Stimulated activated naive CD8-positive, alpha-beta T cell treated with anti-CD3 and anti-CD28 coated beads, Interleukin-15, Interleukin-2, amounts not matched to agents 100 ng/mL and 50 ng/mL, for 24 hours (primary cell): ENCODE measurements at regions not wholly inside any gene's neighbourhood (a gene's known extent, or its start where the extent isn't known, plus 50 kb on each side); places are given as distances from the start of the nearest gene placed in this dataset.
"Not testable (repeated sequence)": the region's sequence is repeated elsewhere in the genome, so short reads cannot be mapped to it uniquely, and the experiment has no call there.

Source experiments
- H3K27ac Mint-ChIP-seq: one replicate; pipeline ENCODE4 v1.8.0; 2021; ENCODE audit warnings: mild to moderate bottlenecking, mixed read lengths
- H3K27me3 Mint-ChIP-seq: one replicate; pipeline ENCODE4 v1.8.0; 2021; ENCODE audit warnings: mixed read lengths
- H3K36me3 Mint-ChIP-seq: one replicate; pipeline ENCODE4 v1.8.0; 2021; ENCODE audit warnings: low read depth, mixed read lengths
- H3K4me1 Mint-ChIP-seq: one replicate; pipeline ENCODE4 v1.8.0; 2021; ENCODE audit warnings: low read depth, mixed read lengths
- H3K4me3 Mint-ChIP-seq: one replicate; pipeline ENCODE4 v1.8.0; 2021; ENCODE audit warnings: mild to moderate bottlenecking, mixed read lengths
- H3K9me3 Mint-ChIP-seq: one replicate; pipeline ENCODE4 v1.8.0; 2021; ENCODE audit warnings: mixed read lengths

DNA sequence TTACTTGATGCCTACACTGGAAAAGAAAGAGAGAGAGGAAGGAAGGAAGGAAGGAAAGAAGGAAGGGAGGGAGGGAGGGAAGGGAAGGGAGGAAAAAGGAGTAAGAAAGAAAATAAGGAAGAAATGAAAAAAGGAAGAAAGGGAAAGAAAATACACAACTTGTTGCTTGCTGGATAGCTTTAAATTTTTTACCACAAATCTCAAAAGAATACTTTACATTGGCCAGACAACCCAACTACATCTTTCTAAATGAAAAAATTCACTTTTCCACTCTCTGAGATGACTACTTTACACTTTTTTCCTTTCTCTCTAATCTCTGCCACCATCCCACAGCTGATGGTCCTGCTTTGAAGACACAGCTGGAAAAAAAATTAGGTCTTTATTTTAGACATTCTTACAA, 228.9 kb upstream of the FAM78B start:
- Mint-ChIP-seq H3K27ac (no peak overlapping the region), H3K36me3 (no peaks in the 10 kb centered on the region), H3K9me3 (no peaks in the 10 kb centered on the region), H3K4me1 (no peaks in the 10 kb centered on the region), H3K27me3 (peaks cover 5% of the 10 kb centered on the region), H3K4me3 (no peak overlapping the region)

DNA sequence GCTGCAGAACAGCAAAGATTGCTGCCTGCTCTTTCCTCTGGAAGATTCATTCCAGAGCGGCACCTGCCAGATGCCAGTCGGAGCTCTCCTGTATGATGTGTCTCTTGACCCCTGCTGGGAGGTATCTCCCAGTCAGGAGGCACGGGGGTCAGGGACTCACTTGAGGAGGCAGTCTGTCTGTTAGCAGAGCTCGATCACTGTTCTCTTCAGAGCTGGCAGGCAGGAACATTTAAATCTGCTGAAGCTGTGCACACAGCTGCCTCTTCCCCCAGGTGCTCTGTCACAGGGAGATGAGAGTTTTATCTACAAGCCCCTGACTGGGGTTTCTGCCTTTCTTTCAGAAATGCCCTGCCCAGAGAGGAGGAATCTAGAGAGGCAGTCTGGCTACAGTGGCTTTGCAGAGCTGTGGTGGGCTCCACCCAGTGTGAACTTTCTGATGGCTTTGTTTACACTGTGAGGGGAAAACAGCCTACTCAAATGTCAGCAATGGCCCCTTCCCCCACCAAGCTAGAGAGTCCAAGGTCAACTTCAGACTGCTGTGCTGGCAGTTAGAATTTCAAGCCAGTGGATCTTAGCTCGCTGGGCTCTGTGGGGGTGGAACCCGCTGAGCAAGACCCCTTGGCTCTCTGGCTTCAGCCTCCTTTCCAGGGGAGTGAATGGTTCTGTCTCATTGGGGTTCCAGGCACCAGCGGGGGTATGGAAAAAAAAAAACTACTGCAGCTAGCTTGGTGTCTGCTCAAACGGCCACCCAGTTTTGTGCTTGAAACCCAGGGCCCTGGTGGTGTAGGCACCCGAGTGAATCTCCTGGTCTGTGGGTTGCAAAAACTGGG, 242.7 kb upstream of the FAM78B start:
- not testable (repeated sequence) for H3K27ac Mint-ChIP-seq, H3K4me3 Mint-ChIP-seq, H3K36me3 Mint-ChIP-seq, H3K4me1 Mint-ChIP-seq
- peaks cover 24% of the 10 kb centered on the region for H3K9me3 Mint-ChIP-seq
- peaks cover 12% of the 10 kb centered on the region for H3K27me3 Mint-ChIP-seq

DNA sequence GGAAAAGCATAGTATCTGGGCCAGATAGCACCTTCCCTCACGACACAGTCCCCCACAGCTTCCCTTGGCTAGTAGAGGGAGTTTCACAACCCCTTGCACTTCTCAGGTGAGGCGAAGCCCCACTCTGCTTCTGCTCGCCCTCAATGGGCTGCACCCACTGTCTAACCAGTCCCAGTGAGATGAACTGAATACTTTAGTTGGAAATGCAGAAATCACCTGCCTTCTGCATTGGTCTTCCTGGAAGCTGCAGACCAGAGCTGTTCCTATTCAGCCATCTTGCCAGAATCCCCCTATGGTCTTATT, 243.2 kb upstream of the FAM78B start:
- Mint-ChIP-seq H3K4me1 (no peaks in the 10 kb centered on the region), H3K27ac (no peak overlapping the region), H3K36me3 (no peaks in the 10 kb centered on the region), H3K4me3 (no peak overlapping the region), H3K9me3 (peaks cover 24% of the 10 kb centered on the region), H3K27me3 (peaks cover 12% of the 10 kb centered on the region)

DNA sequence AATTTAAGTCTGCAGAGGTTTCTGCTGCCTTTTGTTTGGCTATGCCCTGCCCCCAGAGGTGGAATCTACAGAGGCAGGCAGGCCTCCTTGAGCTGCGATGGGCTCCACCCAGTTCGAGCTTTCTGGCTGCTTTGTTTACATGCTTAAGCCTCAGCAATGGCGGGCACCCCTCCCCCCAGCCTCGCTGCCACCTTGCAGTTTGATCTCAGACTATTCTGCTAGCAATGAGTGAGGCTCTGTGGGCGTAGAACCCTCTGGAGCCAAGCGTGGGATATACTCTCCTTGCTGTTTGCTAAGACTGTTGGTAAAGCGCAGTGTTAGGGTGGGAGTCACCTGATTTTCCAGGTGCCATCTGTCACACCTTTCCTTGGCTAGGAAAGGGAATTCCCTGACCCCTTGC, 250.0 kb upstream of the FAM78B start:
- peaks cover 12% of the 10 kb centered on the region for H3K27me3 Mint-ChIP-seq
- not testable (repeated sequence) for H3K27ac Mint-ChIP-seq, H3K9me3 Mint-ChIP-seq, H3K4me3 Mint-ChIP-seq, H3K4me1 Mint-ChIP-seq, H3K36me3 Mint-ChIP-seq

DNA sequence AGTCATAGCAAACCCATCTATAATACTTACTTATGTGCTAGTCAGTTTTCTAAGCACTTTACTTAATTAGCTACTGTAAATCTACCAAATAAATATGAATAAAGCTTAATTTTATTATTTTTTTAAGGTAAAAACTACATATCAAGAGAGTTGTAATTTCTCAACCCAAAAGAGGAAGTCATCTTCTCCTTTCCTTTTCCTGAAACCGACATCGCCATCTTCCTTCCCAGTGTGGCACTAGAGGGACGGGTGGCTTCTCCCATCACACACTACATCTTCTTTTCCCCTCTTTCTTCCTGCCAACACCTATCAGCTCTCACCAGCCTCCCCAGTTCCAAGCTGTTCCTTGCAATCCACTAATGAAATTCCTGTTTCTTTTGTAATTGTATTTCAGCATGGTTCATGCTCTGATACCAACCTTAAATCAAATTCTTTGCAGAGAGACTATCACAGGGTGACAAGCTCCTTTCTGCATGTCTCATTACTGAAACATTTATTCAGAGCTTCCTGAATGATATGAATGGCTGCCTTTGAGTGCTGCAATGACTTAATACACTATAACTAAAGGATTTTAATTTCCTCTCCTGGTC, 251.6 kb upstream of the FAM78B start:
- no peaks in the 10 kb centered on the region for H3K36me3 Mint-ChIP-seq
- no peaks in the 10 kb centered on the region for H3K9me3 Mint-ChIP-seq
- H3K4me1 Mint-ChIP-seq: no peaks in the 10 kb centered on the region
- H3K4me3 Mint-ChIP-seq: no peak overlapping the region
- H3K27me3 Mint-ChIP-seq: peaks cover 12% of the 10 kb centered on the region
- no peak overlapping the region for H3K27ac Mint-ChIP-seq

DNA sequence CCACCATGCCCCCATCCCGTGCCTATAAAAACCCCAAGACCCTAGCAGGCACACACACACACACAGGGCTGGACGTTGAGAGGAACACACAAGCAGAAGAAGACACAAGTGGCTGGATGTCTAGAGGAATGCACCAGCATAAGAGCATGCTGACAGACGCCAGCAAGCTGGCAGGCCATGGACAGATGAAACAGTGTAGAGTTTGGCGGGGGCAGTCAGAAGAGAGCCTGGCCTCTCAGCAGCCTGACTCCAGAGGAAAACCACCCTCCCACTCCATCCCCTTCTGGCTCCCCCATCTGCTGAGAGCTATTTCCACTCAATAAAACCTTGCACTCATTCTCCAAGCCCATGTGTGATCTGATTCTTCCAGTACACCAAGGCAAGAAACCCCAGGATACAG, 255.8 kb upstream of the FAM78B start:
- not testable (repeated sequence) for H3K4me3 Mint-ChIP-seq, H3K9me3 Mint-ChIP-seq, H3K4me1 Mint-ChIP-seq, H3K27ac Mint-ChIP-seq, H3K36me3 Mint-ChIP-seq
- peaks cover 12% of the 10 kb centered on the region for H3K27me3 Mint-ChIP-seq

DNA sequence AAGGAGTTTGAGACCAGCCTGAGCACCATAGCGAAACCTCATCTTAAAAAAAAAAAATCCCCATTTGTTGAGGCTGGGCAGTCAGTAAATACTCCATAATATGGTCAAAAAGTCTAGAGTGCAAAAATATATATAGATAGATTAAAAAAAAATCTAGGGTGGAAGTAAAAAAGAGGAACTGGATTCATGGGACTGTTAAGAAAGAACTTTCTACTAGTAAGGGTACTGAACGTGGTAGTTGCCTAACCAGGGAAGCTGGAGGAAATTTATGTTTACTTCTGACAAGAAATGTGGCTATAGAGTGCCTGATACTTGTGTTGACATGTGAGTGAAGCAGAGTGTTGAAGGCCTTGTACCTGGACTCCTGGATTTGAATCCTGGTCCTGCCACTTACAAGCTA, 265.9 kb upstream of the FAM78B start:
- Mint-ChIP-seq H3K27me3 (no peaks in the 10 kb centered on the region), H3K4me3 (no peak overlapping the region), H3K36me3 (no peaks in the 10 kb centered on the region), H3K4me1 (no peaks in the 10 kb centered on the region), H3K27ac (no peak overlapping the region), H3K9me3 (no peaks in the 10 kb centered on the region)

DNA sequence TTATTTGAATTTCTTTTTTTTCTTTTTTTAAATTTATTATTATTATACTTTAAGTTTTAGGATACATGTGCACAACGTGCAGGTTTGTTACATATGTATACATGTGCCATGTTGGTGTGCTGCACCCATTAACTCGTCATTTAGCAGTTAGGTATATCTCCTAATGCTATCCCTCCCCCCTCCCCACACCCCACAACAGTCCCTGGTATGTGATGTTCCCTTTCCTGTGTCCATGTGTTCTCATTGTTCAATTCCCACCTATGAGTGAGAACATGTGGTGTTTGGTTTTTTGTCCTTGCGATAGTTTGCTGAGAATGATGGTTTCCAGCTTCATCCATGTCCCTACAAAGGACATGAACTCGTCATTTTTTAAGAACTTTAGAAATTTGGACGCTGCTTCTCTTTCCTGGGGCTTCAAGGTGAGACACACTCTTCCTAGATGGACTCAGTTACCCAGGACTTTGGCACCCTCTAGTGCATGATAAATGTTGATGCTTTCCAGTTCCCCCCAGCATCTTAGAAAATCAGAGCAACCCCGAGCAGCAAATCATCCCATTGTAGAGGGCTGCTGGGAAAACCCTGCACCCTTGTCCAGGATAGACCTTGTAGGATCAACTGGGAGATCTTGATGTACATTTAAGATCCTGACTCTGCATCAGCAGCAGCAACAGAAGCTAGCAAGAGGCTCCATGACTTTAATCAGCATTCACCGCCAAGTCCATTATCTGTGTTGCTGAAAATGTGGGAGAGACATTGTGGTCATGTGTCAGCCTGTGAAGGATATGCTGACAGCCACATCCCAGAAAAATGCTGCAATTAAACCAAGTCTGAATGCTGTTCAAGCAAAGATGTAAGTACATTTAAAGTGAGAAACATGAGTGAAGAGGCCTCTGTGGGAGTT, 266.9 kb upstream of the FAM78B start:
- H3K9me3 Mint-ChIP-seq, H3K27me3 Mint-ChIP-seq, H3K36me3 Mint-ChIP-seq, H3K27ac Mint-ChIP-seq, H3K4me3 Mint-ChIP-seq, H3K4me1 Mint-ChIP-seq: not testable (repeated sequence)

DNA sequence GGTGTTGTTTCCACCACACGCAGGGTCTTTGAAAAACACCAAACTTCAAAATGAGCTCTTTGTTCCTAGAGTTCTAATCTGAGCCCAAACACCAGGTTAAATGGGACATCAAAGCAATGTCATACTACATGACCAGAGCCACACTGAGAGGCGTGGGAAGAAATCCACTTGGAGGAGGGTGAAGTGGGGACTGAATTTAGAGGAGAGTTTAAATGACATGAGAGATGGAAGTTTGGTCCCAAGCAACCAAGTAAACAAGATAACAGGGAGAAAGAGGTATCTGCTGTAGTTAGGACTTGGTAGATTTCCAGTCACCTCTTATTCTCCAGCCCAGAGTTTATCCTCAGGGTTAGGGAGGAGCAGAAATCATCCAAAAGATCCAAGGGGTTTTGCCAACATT, 290.9 kb upstream of the FAM78B start:
- H3K36me3 Mint-ChIP-seq: no peaks in the 10 kb centered on the region

DNA sequence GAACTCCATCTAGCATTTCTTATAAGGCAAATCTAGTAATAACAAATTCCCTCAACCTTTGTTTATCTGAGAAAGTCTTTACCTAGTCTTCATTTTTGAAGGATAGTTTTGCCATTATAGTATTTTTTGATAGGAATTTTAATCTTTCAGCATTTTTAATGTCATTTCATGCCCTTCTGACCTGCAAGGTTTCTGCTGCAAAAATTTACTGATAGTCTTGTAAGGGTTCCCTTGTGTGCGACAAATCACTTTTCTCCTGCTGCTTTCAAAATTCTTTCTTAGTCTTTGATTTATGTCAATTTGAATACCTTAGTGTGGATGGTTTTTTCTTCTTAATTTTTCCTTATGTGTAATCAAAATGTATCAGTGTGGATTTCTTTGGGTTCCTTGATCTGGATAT, 297.5 kb upstream of the FAM78B start:
- Mint-ChIP-seq H3K4me1 (no peaks in the 10 kb centered on the region), H3K9me3 (peaks cover 17% of the 10 kb centered on the region), H3K27me3 (peaks cover 16% of the 10 kb centered on the region), H3K4me3 (no peak overlapping the region), H3K36me3 (no peaks in the 10 kb centered on the region), H3K27ac (no peak overlapping the region)

More for the DNA sequence above, 290.9 kb upstream of the FAM78B start:
- H3K9me3 Mint-ChIP-seq: no peaks in the 10 kb centered on the region
- H3K4me3 Mint-ChIP-seq: no peak overlapping the region
- no peaks in the 10 kb centered on the region for H3K27me3 Mint-ChIP-seq
- H3K4me1 Mint-ChIP-seq: no peaks in the 10 kb centered on the region
- no peak overlapping the region for H3K27ac Mint-ChIP-seq

DNA sequence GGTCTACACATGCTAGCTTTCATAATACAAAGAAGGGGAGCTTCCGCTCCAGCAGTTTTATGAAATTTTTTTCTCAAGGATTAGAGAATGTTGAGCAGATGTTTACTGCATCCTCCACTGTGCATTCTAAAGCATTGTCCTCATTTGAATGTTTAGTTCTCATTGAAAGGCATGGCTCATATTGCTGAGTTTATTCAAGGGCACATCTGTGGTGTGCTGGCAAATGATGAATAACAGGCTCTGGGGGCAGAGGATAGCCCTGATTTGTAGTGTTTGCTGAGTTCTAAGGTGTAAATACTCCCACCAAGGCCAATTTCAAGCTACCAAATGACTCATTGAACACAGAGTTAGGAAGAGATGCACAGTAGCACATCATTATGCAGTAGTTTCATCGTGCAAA, 303.2 kb upstream of the FAM78B start:
- H3K4me1 Mint-ChIP-seq: no peaks in the 10 kb centered on the region
- H3K27me3 Mint-ChIP-seq: peaks cover 29% of the 10 kb centered on the region
- peaks cover 10% of the 10 kb centered on the region for H3K9me3 Mint-ChIP-seq
- H3K27ac Mint-ChIP-seq: no peak overlapping the region
- no peak overlapping the region for H3K4me3 Mint-ChIP-seq
- no peaks in the 10 kb centered on the region for H3K36me3 Mint-ChIP-seq

DNA sequence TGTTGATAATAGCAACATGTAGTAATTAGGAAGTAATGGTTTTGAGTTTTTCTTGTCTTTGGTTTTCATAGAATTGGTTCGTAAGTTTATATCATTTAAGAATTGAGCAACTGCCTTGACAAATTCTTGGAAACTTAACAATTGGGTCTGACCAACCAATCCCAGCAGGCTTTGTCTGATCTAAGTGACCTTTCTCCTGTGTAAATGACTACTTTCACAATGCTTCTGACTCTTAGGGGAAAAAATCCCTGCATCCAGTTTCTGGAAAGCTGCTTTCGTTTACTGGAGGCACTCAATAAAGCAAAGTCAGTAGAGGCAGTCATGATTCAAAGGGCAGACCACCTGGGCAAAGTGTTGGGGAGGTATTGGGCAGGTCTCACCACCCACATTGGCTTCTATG, 303.6 kb upstream of the FAM78B start:
- H3K4me3 Mint-ChIP-seq: no peak overlapping the region
- H3K27ac Mint-ChIP-seq: no peak overlapping the region
- H3K4me1 Mint-ChIP-seq: no peaks in the 10 kb centered on the region
- peaks cover 29% of the 10 kb centered on the region for H3K27me3 Mint-ChIP-seq
- H3K36me3 Mint-ChIP-seq: no peaks in the 10 kb centered on the region
- H3K9me3 Mint-ChIP-seq: peaks cover 5% of the 10 kb centered on the region

DNA sequence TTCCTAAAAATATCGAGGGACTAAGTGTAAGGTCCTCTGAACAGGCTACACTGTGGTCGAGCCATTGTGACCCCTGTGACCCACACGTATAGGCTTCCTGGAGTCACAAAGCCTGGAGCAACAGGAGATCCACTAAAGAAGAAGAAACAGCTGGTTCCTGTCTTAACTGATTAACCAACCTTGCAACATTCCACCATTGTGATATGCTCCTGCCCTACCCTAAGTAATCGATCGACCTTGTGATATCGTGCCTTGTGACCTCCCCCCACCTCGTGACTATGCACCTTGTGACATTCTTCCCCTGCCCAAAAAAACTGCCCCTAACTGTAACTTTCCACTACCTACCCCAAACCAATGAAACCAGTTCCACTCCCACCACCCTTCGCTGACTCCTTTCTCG, 304.6 kb upstream of the FAM78B start:
- Mint-ChIP-seq H3K9me3 (peaks cover 4% of the 10 kb centered on the region), H3K27ac (no peak overlapping the region), H3K4me3 (no peak overlapping the region), H3K4me1 (no peaks in the 10 kb centered on the region), H3K36me3 (no peaks in the 10 kb centered on the region), H3K27me3 (peaks cover 29% of the 10 kb centered on the region)

DNA sequence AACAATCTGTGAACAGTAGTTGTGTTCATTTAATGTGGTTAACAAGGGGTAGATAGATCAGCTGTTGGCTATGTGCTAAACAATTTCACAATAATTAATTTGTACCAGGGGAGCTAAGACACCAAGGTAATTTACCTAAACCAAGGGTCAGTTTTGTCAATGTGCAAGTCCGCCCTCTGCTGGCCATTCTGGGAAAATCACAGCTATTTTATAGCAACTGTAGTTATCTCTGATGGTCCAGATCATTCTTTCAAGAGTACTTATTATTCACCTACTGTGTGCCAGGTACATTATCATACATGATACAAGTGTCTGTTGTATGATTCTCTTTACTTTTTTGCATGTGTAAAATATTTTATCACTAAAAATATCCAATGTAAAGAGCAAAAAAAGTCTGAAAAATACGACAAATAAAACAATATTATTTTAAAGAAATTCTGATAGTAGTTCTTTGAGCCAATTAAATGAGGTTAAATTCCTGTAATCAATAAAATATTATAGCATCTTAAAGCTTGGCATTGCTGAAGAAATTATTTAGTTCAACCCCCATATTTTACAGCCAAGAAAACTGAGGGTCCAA, 312.3 kb upstream of the FAM78B start:
- no peak overlapping the region for H3K27ac Mint-ChIP-seq

DNA sequence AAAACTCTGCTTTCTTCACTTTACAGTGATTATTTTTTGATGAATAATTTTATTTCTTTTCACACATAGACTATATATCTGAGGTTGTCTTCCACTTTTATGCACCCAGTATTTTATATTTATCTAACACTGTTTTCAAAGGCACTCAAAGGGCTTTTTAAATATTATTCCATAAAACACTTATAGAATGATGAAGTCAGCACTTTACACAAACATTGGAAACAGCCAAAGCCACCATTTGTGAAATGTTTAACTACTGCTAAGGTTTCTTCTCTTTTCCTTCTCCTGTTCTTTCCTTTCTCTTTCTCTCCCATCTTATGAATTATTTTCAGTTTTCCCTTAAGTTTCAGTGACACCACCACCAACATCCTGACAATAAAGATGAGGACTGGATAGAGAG, 317.7 kb upstream of the FAM78B start:
- H3K4me3 Mint-ChIP-seq: no peak overlapping the region
- H3K27me3 Mint-ChIP-seq: no peaks in the 10 kb centered on the region
- H3K27ac Mint-ChIP-seq: no peak overlapping the region
- peaks cover 5% of the 10 kb centered on the region for H3K36me3 Mint-ChIP-seq
- H3K4me1 Mint-ChIP-seq: peaks cover 8% of the 10 kb centered on the region
- H3K9me3 Mint-ChIP-seq: no peaks in the 10 kb centered on the region

More for the DNA sequence above, 312.3 kb upstream of the FAM78B start:
- H3K27me3 Mint-ChIP-seq: no peaks in the 10 kb centered on the region
- H3K4me3 Mint-ChIP-seq: no peak overlapping the region
- no peaks in the 10 kb centered on the region for H3K9me3 Mint-ChIP-seq
- H3K4me1 Mint-ChIP-seq: no peaks in the 10 kb centered on the region
- H3K36me3 Mint-ChIP-seq: no peaks in the 10 kb centered on the region
